ENCODE measurements at regions not wholly inside any gene's neighbourhood (a gene's known extent, or its start where the extent isn't known, plus 50 kb on each side); places are given as distances from the start of the nearest gene placed in this dataset.
"Not testable (repeated sequence)": the region's sequence is repeated elsewhere in the genome, so short reads cannot be mapped to it uniquely, and the experiment has no call there.

- no peak for DNase-seq
Observed at GRCh38 chr10:81130014-81130413, 592.3 kb downstream of the SH2D4B start.

- DNase-seq = no peak
Observed at GRCh38 chr10:81135851-81136250, 598.1 kb downstream of the SH2D4B start.

- DNase-seq = no peak
Observed at GRCh38 chr10:81136261-81136660, 598.6 kb downstream of the SH2D4B start.

- no peak for DNase-seq
Observed at GRCh38 chr10:81145975-81146374, 608.3 kb downstream of the SH2D4B start.

GRCh38 chr10:81146436-81146835 is 608.7 kb downstream of the SH2D4B start:
- DNase-seq = no peak

GRCh38 chr10:81152656-81153055 is 615.0 kb downstream of the SH2D4B start:
- no peak for DNase-seq

- DNase-seq = no peak
Observed at GRCh38 chr10:81157681-81158080, 620.0 kb downstream of the SH2D4B start.

GRCh38 chr10:81177651-81178244 is 640.0 kb downstream of the SH2D4B start:
- no peak for DNase-seq

- no peak for DNase-seq
Observed at GRCh38 chr10:81179324-81179723, 641.6 kb downstream of the SH2D4B start.

GRCh38 chr10:81179805-81180452 is 642.2 kb downstream of the SH2D4B start:
- no peak for DNase-seq

- no peak for DNase-seq
Observed at GRCh38 chr10:81182296-81182695, 644.6 kb downstream of the SH2D4B start.

- DNase-seq = no peak
Observed at GRCh38 chr10:81192221-81192788, 654.6 kb downstream of the SH2D4B start.

GRCh38 chr10:81200801-81201200 is 663.1 kb downstream of the SH2D4B start:
- DNase-seq = no peak

- not testable (repeated sequence) for DNase-seq
Observed at GRCh38 chr10:81207359-81207758, 667.6 kb upstream of the NRG3 start.

GRCh38 chr10:81213370-81213769 is 661.6 kb upstream of the NRG3 start:
- no peak for DNase-seq

GRCh38 chr10:81215498-81215897 is 659.5 kb upstream of the NRG3 start:
- no peak for DNase-seq

GRCh38 chr10:81216949-81217348 is 658.0 kb upstream of the NRG3 start:
- no peak for DNase-seq

GRCh38 chr10:81218307-81218706 is 656.7 kb upstream of the NRG3 start:
- DNase-seq = no peak

GRCh38 chr10:81219758-81220157 is 655.2 kb upstream of the NRG3 start:
- DNase-seq = no peak

GRCh38 chr10:81248886-81249285 is 626.1 kb upstream of the NRG3 start:
- no peak for DNase-seq

GRCh38 chr10:81251457-81252115 is 623.4 kb upstream of the NRG3 start:
- no peak for DNase-seq

- DNase-seq = not testable (repeated sequence)
Observed at GRCh38 chr10:81264991-81265390, 610.0 kb upstream of the NRG3 start.

- DNase-seq = no peak
Observed at GRCh38 chr10:81270051-81270450, 604.9 kb upstream of the NRG3 start.
